CD4-positive, alpha-beta T cell (primary cell): ENCODE measurements at regions not wholly inside any gene's neighbourhood (a gene's known extent, or its start where the extent isn't known, plus 50 kb on each side); places are given as distances from the start of the nearest gene placed in this dataset.

Source experiments
- ATAC-seq: fragments of 200-7000 bp; cut with Tn5 transposase; one replicate; pipeline ENCODE4 v1.10.0; 2022; ENCODE audit warnings: mild to moderate bottlenecking; ENCODE audit not compliant: poor library complexity
- CTCF ChIA-PET: fragments of 350-600 bp; sonication (Branson Sonifier 250); formaldehyde crosslinking; loops from one replicate; lab custom pipeline; 2021; ENCODE audit warnings: antibody characterized with exemption, inconsistent platforms; lab: Charles Lee
- POLR2A ChIA-PET: fragments of 350-600 bp; sonication (Branson Sonifier 250); formaldehyde crosslinking; loops from one replicate; lab custom pipeline; 2021; ENCODE audit warnings: antibody characterized with exemption, inconsistent platforms; lab: Charles Lee
- DNase-seq, 14 experiments: peaks; one replicate each; pipeline ENCODE4 v3.0.0-alpha.2; 2013 to 2020; ENCODE audit warnings: mixed read lengths in 2 of 14
- H3K27ac ChIP-seq, 2 donors: one replicate each; pipeline versions ENCODE4 v1.5.1 to v1.7.0; 2013; ENCODE audit warnings: low read length in 2 of 2, low read depth in 1 of 2, mild to moderate bottlenecking in 1 of 2
- H3K27me3 ChIP-seq, 2 experiments: 1 replicate in 1 of 2; 2 replicates in 1 of 2; pipeline versions ENCODE4 v1.6.1 to v1.7.0; 2013; ENCODE audit warnings: low read length in 2 of 2, control low read depth in 1 of 2, mild to moderate bottlenecking in 1 of 2, moderate library complexity in 1 of 2; ENCODE audit not compliant: insufficient read depth in 2 of 2, control insufficient read depth in 1 of 2
- H3K36me3 ChIP-seq: one replicate; pipeline ENCODE4 v1.6.1; 2013; ENCODE audit warnings: low read length, control low read depth; ENCODE audit not compliant: insufficient read depth
- H3K4me1 ChIP-seq: one replicate; pipeline ENCODE4 v1.6.1; 2013; ENCODE audit warnings: low read length, control low read depth; ENCODE audit not compliant: insufficient read depth
- H3K4me3 ChIP-seq: one replicate; pipeline ENCODE4 v1.5.1; 2013; ENCODE audit warnings: mild to moderate bottlenecking, low read length, moderate library complexity
- H3K9me3 ChIP-seq, 2 experiments: 1 replicate in 1 of 2; 2 replicates in 1 of 2; pipeline versions ENCODE4 v1.6.1 to v1.7.0; 2013; ENCODE audit warnings: low read length in 2 of 2, mild to moderate bottlenecking in 2 of 2, control low read depth in 1 of 2, moderate library complexity in 1 of 2; ENCODE audit not compliant: control insufficient read depth in 1 of 2, insufficient read depth in 1 of 2
- H3K27ac Mint-ChIP-seq: one replicate; pipeline ENCODE4 v1.8.0; 2020; ENCODE audit warnings: mixed read lengths
- H3K27me3 Mint-ChIP-seq: one replicate; pipeline ENCODE4 v1.8.0; 2021; ENCODE audit warnings: mixed read lengths
- H3K36me3 Mint-ChIP-seq: one replicate; pipeline ENCODE4 v1.8.0; 2021; ENCODE audit warnings: low read depth, mixed read lengths
- H3K4me1 Mint-ChIP-seq: one replicate; pipeline ENCODE4 v1.8.0; 2021; ENCODE audit warnings: low read depth, mixed read lengths
- H3K4me3 Mint-ChIP-seq: one replicate; pipeline ENCODE4 v1.8.0; 2020; ENCODE audit warnings: mild to moderate bottlenecking, mixed read lengths
- H3K9me3 Mint-ChIP-seq: one replicate; pipeline ENCODE4 v1.8.0; 2020; ENCODE audit warnings: mixed read lengths
- CTCF ChIP-seq: fragments of 200-600 bp; IDR thresholded peaks from one replicate; pipeline ENCODE4 v1.8.0; 2022; ENCODE audit warnings: antibody characterized with exemption, mild to moderate bottlenecking
- intact Hi-C, 2 experiments: fragments of 100-400 bp; cut with DNase I in 1 of 2; cut with micrococcal nuclease in 1 of 2; formaldehyde crosslinking; loops; one replicate each; pipeline versions ENCODE4 v1.15.1 to v1.9.0; 2023 to 2025; cut with DNase I, micrococcal nuclease

DNA sequence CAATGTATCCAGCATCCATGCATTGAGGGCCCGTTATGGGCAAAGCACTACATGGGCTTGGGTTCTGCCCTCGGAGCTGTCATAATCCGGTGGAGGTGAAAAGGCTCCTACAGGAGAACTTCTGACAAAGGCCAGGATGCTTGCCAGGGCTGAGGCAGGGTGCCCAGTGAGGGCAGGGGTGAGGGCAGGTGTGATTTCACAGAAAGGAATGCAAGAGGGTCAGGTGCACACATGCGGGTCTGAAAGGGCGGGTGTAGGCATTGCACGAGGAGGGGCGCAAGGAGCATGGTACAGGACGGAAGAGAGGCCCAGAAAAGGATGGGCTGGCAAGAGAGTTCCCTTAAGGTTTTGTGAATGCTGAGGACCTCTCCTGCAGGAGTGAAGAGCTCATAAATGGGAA, 348.0 kb downstream of the BTBD3 start:
- peaks cover 0 to 14% of the 10 kb centered on the region in 2 experiments for H3K9me3 ChIP-seq
- Mint-ChIP-seq H3K27ac (no peak overlapping the region), H3K4me3 (no peak overlapping the region), H3K36me3 (no peaks in the 10 kb centered on the region), H3K4me1 (no peaks in the 10 kb centered on the region), H3K27me3 (no peaks in the 10 kb centered on the region), H3K9me3 (peaks cover 3% of the 10 kb centered on the region)
- no peak overlapping the region for H3K27ac ChIP-seq
- H3K27me3 ChIP-seq = no peaks in the 10 kb centered on the region
- POLR2A ChIA-PET = no interaction called here
- H3K4me1 ChIP-seq = no peaks in the 10 kb centered on the region
- CTCF ChIA-PET = no interaction called here
- no peaks in the 10 kb centered on the region for H3K36me3 ChIP-seq
- intact Hi-C loops = no loop called here
- DNase-seq (no peak), ATAC-seq (no peak)
- TF ChIP-seq CTCF = no peak
- no peak overlapping the region for H3K4me3 ChIP-seq

GRCh38 chr20:12269579-12269978, 351.9 kb downstream of the BTBD3 start:
- Mint-ChIP-seq H3K4me1 (no peaks in the 10 kb centered on the region), H3K27ac (no peak overlapping the region), H3K9me3 (peaks cover 3% of the 10 kb centered on the region), H3K36me3 (no peaks in the 10 kb centered on the region), H3K27me3 (no peaks in the 10 kb centered on the region), H3K4me3 (no peak overlapping the region)
- Histone ChIP-seq H3K9me3 (peaks cover 0 to 11% of the 10 kb centered on the region in 2 experiments), H3K27ac (no peak overlapping the region), H3K27me3 (no peaks in the 10 kb centered on the region), H3K4me1 (no peaks in the 10 kb centered on the region), H3K36me3 (no peaks in the 10 kb centered on the region), H3K4me3 (no peak overlapping the region)
- ATAC-seq = no peak
- ChIA-PET POLR2A (no interaction called here), CTCF (no interaction called here)
- intact Hi-C loops = no loop called here
- no peak for TF ChIP-seq CTCF
- DNase-seq = no peak

GRCh38 chr20:12270863-12271262, 353.2 kb downstream of the BTBD3 start:
- ChIA-PET CTCF (no interaction called here), POLR2A (no interaction called here)
- Histone ChIP-seq H3K27ac (no peak overlapping the region), H3K27me3 (no peaks in the 10 kb centered on the region), H3K4me3 (no peak overlapping the region), H3K36me3 (no peaks in the 10 kb centered on the region), H3K4me1 (no peaks in the 10 kb centered on the region), H3K9me3 (peaks cover 0 to 5% of the 10 kb centered on the region in 2 experiments)
- DNase-seq (no peak), ATAC-seq (no peak)
- no peaks in the 10 kb centered on the region for H3K36me3 Mint-ChIP-seq
- peaks cover 3% of the 10 kb centered on the region for H3K9me3 Mint-ChIP-seq
- H3K4me3 Mint-ChIP-seq = no peak overlapping the region
- no peaks in the 10 kb centered on the region for H3K27me3 Mint-ChIP-seq
- no peaks in the 10 kb centered on the region for H3K4me1 Mint-ChIP-seq
- intact Hi-C loops = no loop called here
- TF ChIP-seq CTCF = no peak
- H3K27ac Mint-ChIP-seq = no peak overlapping the region
